SK-N-MC (cell line): ENCODE measurements at regions not wholly inside any gene's neighbourhood (a gene's known extent, or its start where the extent isn't known, plus 50 kb on each side); places are given as distances from the start of the nearest gene placed in this dataset.

Experiments
- EZH2 ChIP-seq: fragments of 200-600 bp; sonication (generic); IDR thresholded peaks from one replicate; pipeline ENCODE4 v1.6.1; 2017; ENCODE audit warnings: antibody characterized with exemption
- FOXP2 ChIP-seq: optimal IDR thresholded peaks from 2 replicates; pipeline ENCODE3; 2011; ENCODE audit warnings: mild to moderate bottlenecking, moderate library complexity; ENCODE audit not compliant: insufficient read depth; ENCODE audit errors: extremely low read length, control extremely low read depth
- POLR2AphosphoS5 ChIP-seq: IDR thresholded peaks from 2 replicates; pipeline ENCODE4 v1.6.1; 2012; ENCODE audit warnings: mild to moderate bottlenecking, low read depth, low read length, borderline replicate concordance

DNA sequence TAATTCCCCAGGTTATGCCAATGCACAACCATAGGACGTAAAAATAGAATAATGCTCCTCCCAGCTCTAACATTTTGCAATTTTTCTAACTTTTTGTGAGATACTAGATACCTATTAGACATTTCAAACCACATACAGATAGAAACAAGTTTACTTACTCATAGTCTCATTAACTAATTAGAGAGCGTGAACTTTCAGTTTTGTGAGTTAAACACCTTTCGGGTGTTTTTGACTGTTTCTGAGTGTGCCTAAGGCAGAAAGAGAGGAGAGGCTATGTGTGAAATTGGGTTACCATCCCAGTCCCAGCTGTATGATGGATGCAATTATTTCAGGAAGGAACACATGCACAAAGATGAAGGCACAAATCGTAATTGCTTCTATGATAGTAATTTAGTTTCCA is 300.4 kb upstream of the POU1F1 start:
- TF ChIP-seq EZH2, result no peak
- TF ChIP-seq POLR2AphosphoS5, result no peak
- no peak for TF ChIP-seq FOXP2
